GM19043 (cell line): ENCODE measurements at regions not wholly inside any gene's neighbourhood (a gene's known extent, or its start where the extent isn't known, plus 50 kb on each side); places are given as distances from the start of the nearest gene placed in this dataset.

Experiments
- ATAC-seq: cut with Tn5 transposase; IDR thresholded peaks from one replicate; pipeline ENCODE4 v1.9.1; 2021; ENCODE audit warnings: low read depth; ENCODE audit not compliant: unreplicated experiment

- no peak for ATAC-seq
These were observed 373.7 kb downstream of the METTL15 start for GRCh38 chr11:28481616-28482480.

DNA sequence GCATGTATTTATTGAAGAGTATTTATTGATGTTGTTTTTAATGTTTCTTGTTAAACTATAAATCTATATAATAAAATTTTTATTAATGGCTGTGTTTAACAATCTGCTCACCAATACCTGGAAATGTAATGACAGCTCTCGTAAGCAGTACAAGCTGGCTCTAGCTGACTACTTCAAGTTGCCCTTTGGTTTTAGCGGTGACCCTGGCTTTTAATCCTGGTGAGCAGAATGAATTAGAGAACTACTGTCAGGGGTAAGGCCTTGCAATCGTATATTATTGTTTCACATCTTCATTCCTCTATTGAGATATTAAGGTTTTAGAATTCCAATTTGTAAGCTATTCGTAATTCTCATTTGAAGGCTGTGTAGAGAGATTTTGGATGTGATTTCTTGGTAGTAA, 372.2 kb downstream of the METTL15 start:
- ATAC-seq = no peak

DNA sequence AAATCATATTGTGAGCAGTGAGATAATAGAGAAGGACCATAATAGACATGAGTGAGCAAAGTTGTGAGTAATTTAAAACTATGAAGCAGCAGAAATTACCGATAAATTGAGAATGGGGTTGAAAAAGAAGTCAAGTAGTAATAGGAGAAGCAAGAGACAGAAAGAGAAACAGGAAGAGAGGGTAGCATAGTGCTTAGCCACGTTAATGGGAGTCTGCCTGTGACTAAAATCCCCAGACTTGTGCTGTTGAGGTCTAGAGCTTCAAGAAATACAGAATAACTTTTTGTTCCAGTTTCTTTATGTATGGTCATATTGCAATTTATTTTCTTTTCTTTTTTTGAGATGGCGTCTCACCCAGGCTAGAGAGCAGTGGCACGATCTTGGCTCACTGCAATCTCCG, 368.7 kb downstream of the METTL15 start:
- no peak for ATAC-seq

- ATAC-seq = no peak
These were observed 367.9 kb downstream of the METTL15 start for GRCh38 chr11:28476049-28476448.

DNA sequence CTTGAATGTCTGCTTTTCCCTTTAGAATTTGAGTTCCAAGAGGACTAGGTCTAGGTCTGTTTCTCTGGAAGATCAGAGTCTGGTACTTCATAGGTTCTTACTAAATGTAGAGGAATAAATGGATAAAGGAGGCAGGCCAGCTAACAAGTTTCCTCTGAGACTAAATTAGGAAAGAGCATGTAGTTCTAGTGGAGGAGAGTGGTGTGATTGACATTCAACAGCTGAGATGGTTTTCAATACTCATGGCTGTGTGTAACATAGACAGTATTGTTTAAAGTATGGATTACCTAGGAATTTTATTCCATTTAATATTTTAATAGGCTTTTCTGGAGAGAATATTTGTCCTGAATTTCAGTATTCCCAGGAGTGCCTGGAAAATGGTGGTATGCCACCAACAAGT, 364.7 kb downstream of the METTL15 start:
- ATAC-seq = no peak

GRCh38 chr11:28471537-28471936, 363.3 kb downstream of the METTL15 start:
- no peak for ATAC-seq

DNA sequence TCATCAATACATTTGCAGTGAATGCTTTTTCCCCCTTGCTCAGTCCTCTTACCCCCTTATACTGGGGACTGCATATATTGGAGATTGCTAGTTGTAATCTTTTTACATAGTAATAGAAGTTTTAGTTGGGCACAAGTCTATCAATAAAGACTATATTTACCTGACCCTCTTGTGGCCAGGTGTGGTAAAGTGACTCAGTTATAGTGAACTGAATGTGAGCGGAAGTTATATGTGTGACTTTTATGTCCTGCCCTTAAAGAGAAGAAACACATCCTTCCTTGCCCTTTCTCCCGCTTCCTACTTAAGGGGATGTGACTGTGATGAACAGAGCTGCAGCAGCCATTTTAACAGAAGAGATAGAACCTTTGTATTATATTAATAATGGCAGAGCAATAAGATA, 362.0 kb downstream of the METTL15 start:
- no peak for ATAC-seq

DNA sequence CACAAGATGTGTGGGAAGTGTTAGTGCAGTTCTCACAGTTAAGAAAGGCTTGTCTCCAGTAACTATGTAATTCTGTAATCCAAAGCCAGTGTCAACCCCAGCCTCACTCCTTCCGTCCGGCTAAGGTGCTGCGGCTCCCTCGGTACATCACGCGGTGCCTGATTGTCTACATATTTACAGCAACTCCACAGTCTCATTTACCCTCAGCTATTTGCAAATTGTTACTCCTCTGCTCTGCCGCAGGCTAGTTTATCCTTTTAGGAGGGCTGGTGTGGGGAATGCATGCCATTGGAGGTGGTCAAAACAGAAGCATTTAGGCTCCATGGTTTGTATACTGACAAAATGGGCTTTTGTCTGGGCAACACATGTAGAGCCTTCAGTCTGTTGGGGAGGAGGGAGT, 358.3 kb downstream of the METTL15 start:
- no peak for ATAC-seq

GRCh38 chr11:28464252-28464867, 356.2 kb downstream of the METTL15 start:
- no peak for ATAC-seq

GRCh38 chr11:28463826-28464225, 355.6 kb downstream of the METTL15 start:
- no peak for ATAC-seq

- ATAC-seq = no peak
These were observed 353.7 kb downstream of the METTL15 start for GRCh38 chr11:28461846-28462245.

- no peak for ATAC-seq
These were observed 353.1 kb downstream of the METTL15 start for GRCh38 chr11:28461338-28461737.

DNA sequence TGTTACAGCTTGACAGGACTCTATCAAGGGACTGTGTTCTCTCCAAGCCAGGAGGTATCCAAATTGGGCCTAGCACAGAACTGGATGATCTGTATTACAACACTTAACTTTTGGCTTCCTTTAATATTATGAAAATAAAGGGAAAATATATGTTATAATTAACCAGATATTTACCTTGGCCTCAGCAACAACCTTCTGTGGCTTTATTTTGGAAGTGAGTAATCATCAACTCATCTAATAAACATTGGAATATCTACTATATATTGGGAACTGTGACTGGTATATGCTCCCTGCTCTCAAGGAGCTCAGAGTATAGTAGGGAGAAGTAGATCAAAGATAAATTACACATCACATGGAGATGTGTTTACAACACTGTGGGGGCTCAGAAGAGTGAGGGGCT, 352.2 kb downstream of the METTL15 start:
- ATAC-seq = no peak

DNA sequence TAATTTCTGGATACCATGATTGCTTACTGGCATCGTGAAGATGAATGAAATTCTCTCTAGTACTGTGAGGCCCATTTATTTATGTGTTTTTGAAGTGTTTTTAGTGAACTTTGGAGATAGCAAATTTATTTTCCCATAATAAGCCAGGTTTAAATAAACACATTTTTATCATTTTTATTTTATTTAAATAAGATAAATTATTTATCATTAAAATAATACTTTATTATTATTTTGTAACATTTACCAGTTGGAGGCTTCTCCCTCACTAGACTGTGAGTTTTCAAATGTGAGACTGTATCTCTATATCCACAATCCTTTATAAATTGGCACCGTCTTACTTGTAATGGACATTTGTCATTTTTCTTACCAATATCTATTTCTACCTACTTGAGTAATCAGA, 351.7 kb downstream of the METTL15 start:
- no peak for ATAC-seq

DNA sequence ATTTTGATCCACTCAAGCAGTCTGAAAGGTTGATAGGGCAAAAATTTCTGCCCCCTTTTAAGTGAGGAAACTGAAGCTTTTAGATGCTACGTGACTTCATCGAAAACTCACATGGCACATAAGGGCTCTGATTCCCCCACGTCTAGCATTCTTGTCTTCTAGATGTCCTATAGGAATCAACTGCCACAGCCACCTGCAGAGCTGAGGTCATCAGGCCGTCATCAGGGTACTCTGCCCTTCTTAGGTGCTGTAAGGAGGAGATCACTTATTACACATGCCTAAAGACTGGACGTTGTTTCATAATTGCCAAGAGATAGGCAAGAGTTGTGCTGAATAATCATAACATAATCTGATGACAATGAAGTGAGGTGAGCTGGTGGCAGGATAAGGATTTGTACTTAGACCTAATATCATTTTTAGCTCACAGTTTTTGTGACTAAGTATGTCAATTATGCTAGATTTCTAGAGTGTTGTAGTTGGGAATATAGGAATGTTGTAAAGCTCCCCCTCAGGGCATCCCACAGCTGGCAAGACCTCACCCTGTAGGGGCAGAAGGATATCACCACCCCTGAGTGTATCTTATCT, 349.4 kb downstream of the METTL15 start:
- no peak for ATAC-seq

DNA sequence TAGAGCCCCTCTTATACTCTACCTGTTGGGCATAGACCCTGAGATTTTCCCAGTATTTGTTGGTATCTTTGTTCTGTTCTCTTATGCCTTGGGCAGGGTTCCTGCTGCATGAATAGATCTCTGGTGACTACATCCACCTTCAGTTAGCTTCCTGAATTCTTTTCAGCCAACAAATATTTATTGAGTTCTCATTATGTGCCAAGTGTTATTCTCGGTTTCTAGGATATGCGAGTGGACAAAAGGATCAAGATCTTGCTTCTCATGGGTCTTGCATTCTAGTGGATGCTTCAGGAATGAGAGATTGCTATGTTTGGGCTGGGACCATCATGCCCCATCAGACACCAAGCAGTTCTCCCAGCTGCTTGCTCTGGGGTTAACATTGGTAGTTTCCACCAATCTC, 340.0 kb downstream of the METTL15 start:
- ATAC-seq = no peak

DNA sequence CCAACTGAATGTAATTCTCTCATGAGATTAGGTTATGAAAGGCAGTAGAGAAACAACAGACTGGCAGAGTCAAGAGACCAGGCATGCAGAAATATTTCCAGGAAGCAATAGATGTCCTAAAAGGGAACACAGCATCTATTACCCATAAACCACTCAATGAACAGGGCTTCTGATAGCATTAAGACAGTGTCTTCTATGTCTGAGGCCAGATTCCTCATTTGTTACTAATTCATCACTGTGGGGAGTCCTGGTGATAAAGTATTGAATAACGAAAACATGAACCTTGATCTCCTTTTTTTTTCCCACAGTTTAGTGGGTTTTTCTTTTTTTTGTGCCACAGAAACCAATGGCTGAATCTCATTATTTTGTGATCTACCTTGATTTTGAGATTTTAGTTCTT, 339.0 kb downstream of the METTL15 start:
- no peak for ATAC-seq

- no peak for ATAC-seq
These were observed 333.9 kb downstream of the METTL15 start for GRCh38 chr11:28442131-28442530.

DNA sequence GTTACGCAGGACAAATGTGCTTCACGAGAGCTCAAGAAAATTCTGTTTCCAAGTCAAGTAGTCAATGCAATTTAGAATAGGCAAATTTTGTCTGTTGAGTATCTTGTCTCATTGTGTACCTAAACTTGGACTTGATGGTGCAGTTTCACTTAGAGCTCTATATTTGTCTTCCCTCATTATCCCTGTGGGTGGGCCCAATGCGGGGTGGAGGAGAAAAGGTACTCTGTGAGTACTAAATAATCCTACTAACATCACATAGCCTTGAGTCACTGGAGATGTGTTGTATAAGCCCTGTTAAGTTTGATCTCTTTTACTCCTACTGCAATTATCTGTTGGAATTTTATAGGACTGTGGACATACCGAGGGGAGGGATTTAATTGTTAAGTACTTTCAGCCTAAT, 331.2 kb downstream of the METTL15 start:
- no peak for ATAC-seq

DNA sequence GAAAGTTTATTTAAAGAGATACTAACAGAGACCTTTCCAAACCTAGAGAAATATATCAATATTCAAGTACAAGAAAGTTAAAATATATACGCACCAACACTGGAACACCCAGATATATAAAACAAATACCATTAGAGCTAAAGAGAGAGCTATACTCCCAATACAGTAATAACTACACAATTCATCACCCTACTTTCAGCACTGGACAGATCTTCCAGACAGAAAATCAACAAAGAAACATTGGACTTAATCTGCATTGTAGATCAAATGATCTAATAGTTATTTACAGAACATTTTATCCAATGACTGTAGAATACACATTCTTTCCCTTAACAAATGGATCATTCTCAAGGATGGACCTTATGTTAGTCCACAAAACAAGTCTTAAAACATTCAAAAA, 311.9 kb downstream of the METTL15 start:
- no peak for ATAC-seq

DNA sequence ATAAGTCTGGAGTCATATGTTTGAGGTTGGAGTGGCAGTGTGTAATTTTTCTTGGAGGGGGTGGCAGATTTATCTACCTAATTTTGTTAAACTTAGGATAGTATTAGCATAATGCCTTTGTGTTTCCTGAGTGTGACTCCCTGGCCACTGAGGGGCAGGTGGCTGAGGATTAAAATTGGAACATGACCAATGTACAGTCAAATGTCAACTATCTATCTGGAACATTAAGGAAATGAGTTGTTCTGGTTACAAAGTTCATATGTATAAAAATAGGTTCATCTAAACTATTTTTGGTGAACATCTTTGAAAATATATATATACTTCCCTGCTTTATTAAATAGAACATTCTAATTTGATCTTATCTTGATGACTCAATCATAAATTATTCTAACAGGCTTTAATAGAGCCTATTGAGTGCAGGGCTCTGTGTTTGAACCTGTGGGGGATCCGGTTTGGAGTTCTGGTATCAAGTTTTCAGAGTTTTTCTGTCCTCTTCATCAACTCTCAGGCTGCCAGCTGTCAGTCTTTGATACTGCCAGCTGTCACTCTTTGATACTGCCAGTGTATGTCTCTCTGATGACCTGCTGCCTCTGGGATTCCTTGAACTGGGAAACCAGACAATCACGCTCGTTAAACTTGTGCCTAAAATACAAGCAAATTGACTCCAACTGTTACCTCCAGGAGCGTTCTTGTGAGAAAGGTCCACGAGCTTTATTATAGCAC, 309.6 kb downstream of the METTL15 start:
- ATAC-seq = no peak
